ENCODE measurements at regions not wholly inside any gene's neighbourhood (a gene's known extent, or its start where the extent isn't known, plus 50 kb on each side); places are given as distances from the start of the nearest gene placed in this dataset.

- TF ChIP-seq POLR2A (IDR thresholded peaks at IDR 0.05; ENCODE audit: low read length) (no peak), GATA1 (IDR thresholded peaks at IDR 0.05; ENCODE audit: low read depth, low read length) (no peak)
Observed at GRCh38 chr18:64294967-64295366, 146.1 kb upstream of the LINC00305 start.
